ENCODE measurements at regions not wholly inside any gene's neighbourhood (a gene's known extent, or its start where the extent isn't known, plus 50 kb on each side); places are given as distances from the start of the nearest gene placed in this dataset.

GRCh38 chr2:234422273-234422732, 74.6 kb downstream of the ARL4C start:
- Histone ChIP-seq H3K9me3 (ENCODE audit: control insufficient read depth, insufficient read depth, low read length) (no peaks in the 10 kb centered on the region), H3K4me2 (ENCODE audit: low read length) (no peak overlapping the region), H3F3A (ENCODE audit: control insufficient read depth, insufficient read depth) (no peaks in the 10 kb centered on the region), H3K36me3 (ENCODE audit: control insufficient read depth, low read length) (no peaks in the 10 kb centered on the region), H3K4me1 (ENCODE audit: control insufficient read depth, low read length) (peaks cover 23% of the 10 kb centered on the region), H3K27me3 (ENCODE audit: control insufficient read depth, low read length) (no peaks in the 10 kb centered on the region), H3K9me2 (replicated peaks; ENCODE audit: control insufficient read depth, low read length) (no peaks in the 10 kb centered on the region), H3K27ac (ENCODE audit: low read depth, low read length) (no peak overlapping the region), H3K79me2 (ENCODE audit: control insufficient read depth, low read length) (no peaks in the 10 kb centered on the region), H4K20me1 (ENCODE audit: control insufficient read depth, insufficient read depth, low read depth, low read length) (no peaks in the 10 kb centered on the region), H3K4me3 (ENCODE audit: low read length) (no peak overlapping the region)
- TF ChIP-seq EZH2phosphoT487 (IDR thresholded peaks at IDR 0.05; ENCODE audit: borderline replicate concordance, low read length) (no peak), CTCF (IDR thresholded peaks at IDR 0.05; ENCODE audit: low read depth, low read length, poor library complexity, severe bottlenecking) (no peak)

DNA sequence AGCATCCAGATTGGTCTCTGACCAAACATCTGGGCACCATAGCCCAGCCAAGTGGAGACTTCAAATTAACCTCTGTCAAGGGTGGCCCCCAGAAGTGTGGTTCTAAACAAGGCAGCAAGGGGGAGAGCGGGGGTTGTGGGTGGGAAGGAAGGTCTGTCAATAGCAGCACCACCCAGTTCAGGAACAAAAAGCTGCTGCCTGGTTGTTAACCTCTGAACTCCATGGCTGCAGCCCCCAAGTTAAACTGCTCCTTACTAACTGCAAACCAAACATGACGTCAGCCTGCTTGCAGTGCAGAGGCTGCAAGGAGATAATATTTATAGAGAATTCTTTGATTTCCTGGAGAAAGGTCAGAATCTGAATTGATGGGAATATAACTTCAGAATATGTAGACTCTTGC, 76.5 kb downstream of the ARL4C start:
- H3F3A ChIP-seq (ENCODE audit: control insufficient read depth, insufficient read depth), result no peaks in the 10 kb centered on the region

DNA sequence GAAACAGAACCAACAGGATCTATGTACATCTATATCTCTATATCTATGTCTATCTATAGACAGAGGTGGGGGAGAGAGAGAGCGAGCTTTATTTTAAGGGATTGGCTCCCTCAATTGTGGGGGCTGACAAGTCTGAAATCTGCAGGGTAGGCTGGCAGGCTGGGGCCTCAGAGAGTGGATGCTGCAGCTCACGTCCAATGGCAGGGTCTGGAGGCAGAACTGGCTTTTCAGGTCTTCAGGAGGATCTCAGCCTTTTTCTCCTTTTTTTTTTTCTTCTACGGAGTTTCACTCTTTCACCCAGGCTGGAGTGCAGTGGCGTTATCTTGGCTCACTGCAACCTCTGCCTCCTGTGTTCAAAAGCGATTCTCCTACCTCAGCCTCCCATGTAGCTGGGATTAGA, 77.2 kb downstream of the ARL4C start:
- Histone ChIP-seq H3K9me2 (replicated peaks; ENCODE audit: control insufficient read depth, low read length) (no peaks in the 10 kb centered on the region), H3K4me3 (ENCODE audit: low read length) (no peak overlapping the region), H3K36me3 (ENCODE audit: control insufficient read depth, low read length) (no peaks in the 10 kb centered on the region), H3K27ac (ENCODE audit: low read depth, low read length) (no peak overlapping the region), H3K79me2 (ENCODE audit: control insufficient read depth, low read length) (no peaks in the 10 kb centered on the region), H3K27me3 (ENCODE audit: control insufficient read depth, low read length) (no peaks in the 10 kb centered on the region), H3K9me3 (ENCODE audit: control insufficient read depth, insufficient read depth, low read length) (no peaks in the 10 kb centered on the region), H4K20me1 (ENCODE audit: control insufficient read depth, insufficient read depth, low read depth, low read length) (no peaks in the 10 kb centered on the region), H3K4me1 (ENCODE audit: control insufficient read depth, low read length) (no peaks in the 10 kb centered on the region), H3K4me2 (ENCODE audit: low read length) (no peak overlapping the region), H3F3A (ENCODE audit: control insufficient read depth, insufficient read depth) (no peaks in the 10 kb centered on the region)
- no peak for TF ChIP-seq EZH2phosphoT487 (IDR thresholded peaks at IDR 0.05; ENCODE audit: borderline replicate concordance, low read length)
- no peak for TF ChIP-seq CTCF (IDR thresholded peaks at IDR 0.05; ENCODE audit: low read depth, low read length, poor library complexity, severe bottlenecking)

More for the DNA sequence above, 76.5 kb downstream of the ARL4C start:
- Histone ChIP-seq H3K27me3 (ENCODE audit: control insufficient read depth, low read length) (no peaks in the 10 kb centered on the region), H3K4me2 (ENCODE audit: low read length) (no peak overlapping the region), H3K4me1 (ENCODE audit: control insufficient read depth, low read length) (peaks cover 4% of the 10 kb centered on the region), H3K4me3 (ENCODE audit: low read length) (no peak overlapping the region), H3K27ac (ENCODE audit: low read depth, low read length) (no peak overlapping the region), H3K9me3 (ENCODE audit: control insufficient read depth, insufficient read depth, low read length) (no peaks in the 10 kb centered on the region), H3K9me2 (replicated peaks; ENCODE audit: control insufficient read depth, low read length) (no peaks in the 10 kb centered on the region), H4K20me1 (ENCODE audit: control insufficient read depth, insufficient read depth, low read depth, low read length) (no peaks in the 10 kb centered on the region), H3K36me3 (ENCODE audit: control insufficient read depth, low read length) (no peaks in the 10 kb centered on the region), H3K79me2 (ENCODE audit: control insufficient read depth, low read length) (no peaks in the 10 kb centered on the region)
- TF ChIP-seq EZH2phosphoT487 (IDR thresholded peaks at IDR 0.05; ENCODE audit: borderline replicate concordance, low read length) (no peak), CTCF (IDR thresholded peaks at IDR 0.05; ENCODE audit: low read depth, low read length, poor library complexity, severe bottlenecking) (no peak)
